22Rv1 (cell line): ENCODE measurements at regions not wholly inside any gene's neighbourhood (a gene's known extent, or its start where the extent isn't known, plus 50 kb on each side); places are given as distances from the start of the nearest gene placed in this dataset.

Experiments used
- H3K27ac ChIP-seq: fragments of 450-650 bp; 2 replicates; pipeline ENCODE4 v1.5.1; 2017
- ZFX ChIP-seq: fragments of 450-650 bp; IDR thresholded peaks from 2 replicates; pipeline ENCODE4 v1.6.1; 2017; ENCODE audit warnings: antibody characterized with exemption, borderline replicate concordance
- TF ChIP-seq, protein P1 (sequence below): fragments of 450-650 bp; IDR thresholded peaks from 2 replicates; pipeline ENCODE4 v1.5.1; 2017; ENCODE audit warnings: mild to moderate bottlenecking

GRCh38 chr1:5568321-5568720 lies 423.9 kb downstream of the NPHP4 start:
- no peak for TF ChIP-seq ZFX
- TF ChIP-seq, protein P1, sequence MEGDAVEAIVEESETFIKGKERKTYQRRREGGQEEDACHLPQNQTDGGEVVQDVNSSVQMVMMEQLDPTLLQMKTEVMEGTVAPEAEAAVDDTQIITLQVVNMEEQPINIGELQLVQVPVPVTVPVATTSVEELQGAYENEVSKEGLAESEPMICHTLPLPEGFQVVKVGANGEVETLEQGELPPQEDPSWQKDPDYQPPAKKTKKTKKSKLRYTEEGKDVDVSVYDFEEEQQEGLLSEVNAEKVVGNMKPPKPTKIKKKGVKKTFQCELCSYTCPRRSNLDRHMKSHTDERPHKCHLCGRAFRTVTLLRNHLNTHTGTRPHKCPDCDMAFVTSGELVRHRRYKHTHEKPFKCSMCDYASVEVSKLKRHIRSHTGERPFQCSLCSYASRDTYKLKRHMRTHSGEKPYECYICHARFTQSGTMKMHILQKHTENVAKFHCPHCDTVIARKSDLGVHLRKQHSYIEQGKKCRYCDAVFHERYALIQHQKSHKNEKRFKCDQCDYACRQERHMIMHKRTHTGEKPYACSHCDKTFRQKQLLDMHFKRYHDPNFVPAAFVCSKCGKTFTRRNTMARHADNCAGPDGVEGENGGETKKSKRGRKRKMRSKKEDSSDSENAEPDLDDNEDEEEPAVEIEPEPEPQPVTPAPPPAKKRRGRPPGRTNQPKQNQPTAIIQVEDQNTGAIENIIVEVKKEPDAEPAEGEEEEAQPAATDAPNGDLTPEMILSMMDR, result no peak

GRCh38 chr1:5567839-5568238 lies 424.4 kb downstream of the NPHP4 start:
- TF ChIP-seq, protein P1, result no peak
- no peak for TF ChIP-seq ZFX
- H3K27ac ChIP-seq, result no peak overlapping the region

More at GRCh38 chr1:5568321-5568720, 423.9 kb downstream of the NPHP4 start:
- H3K27ac ChIP-seq, result no peak overlapping the region

DNA sequence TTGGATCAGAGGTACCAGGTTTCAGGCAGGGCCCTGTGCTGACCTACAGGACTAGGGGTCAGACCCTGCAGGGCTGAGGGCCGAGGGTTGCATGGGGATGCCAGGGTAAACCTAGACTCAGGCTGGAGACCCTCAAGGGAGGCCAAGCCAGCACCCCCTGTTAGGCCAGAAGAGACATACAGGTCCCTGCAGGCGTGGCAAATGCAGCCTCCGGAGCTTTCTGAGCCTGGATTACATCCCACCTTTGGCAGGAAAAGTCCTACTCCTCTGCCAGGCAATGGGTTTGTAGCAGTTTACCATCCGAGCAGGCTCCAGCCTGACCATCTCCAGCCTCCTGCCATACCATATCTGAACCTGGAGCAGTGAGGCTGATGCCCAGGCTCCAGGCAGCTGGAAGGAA lies 425.3 kb downstream of the NPHP4 start:
- no peak for TF ChIP-seq ZFX
- TF ChIP-seq, protein P1, result no peak
- no peak overlapping the region for H3K27ac ChIP-seq

GRCh38 chr1:5565281-5566125 lies 426.7 kb downstream of the NPHP4 start:
- no peak for TF ChIP-seq ZFX
- TF ChIP-seq, protein P1, result no peak
- no peak overlapping the region for H3K27ac ChIP-seq

GRCh38 chr1:5564578-5565257 lies 427.5 kb downstream of the NPHP4 start:
- TF ChIP-seq ZFX, result no peak
- TF ChIP-seq, protein P1, result no peak
- H3K27ac ChIP-seq, result no peak overlapping the region

DNA sequence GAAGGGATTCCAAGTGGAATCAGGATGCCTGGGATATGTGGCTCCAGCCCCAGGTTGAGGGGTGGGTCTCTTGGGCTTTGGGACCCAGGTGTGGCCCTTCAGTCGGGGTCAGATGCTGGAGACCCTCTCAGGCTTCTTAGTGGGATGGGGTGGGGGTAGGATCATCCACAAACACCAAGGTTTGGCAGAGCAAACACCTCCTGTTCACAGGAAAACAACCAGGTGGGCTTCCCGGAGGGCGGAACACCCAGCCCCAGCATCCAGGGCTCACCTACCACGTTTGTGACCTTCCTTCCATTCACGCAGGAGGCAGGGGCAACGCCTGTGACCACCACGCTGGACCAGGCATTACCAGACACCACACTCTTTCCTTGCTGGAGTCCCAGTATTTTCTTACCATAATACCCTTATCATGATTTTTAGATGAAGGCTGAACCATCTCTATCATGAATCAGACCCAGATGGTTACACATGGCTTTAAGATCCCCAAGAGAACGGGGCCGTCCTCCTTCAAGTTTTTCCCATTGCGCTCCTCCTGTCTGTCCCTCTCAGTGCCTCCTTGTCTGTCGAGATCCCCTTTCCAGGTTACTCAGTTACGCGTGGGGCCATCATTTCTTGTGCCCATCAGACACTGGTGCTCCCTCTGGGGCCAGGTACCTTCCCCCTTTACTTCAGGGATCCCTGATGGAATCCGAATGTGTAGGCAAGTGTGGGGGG lies 428.2 kb downstream of the NPHP4 start:
- H3K27ac ChIP-seq, result no peak overlapping the region
- TF ChIP-seq, protein P1, result no peak
- no peak for TF ChIP-seq ZFX
